ENCODE measurements at regions not wholly inside any gene's neighbourhood (a gene's known extent, or its start where the extent isn't known, plus 50 kb on each side); places are given as distances from the start of the nearest gene placed in this dataset.
"Not testable (repeated sequence)": the region's sequence is repeated elsewhere in the genome, so short reads cannot be mapped to it uniquely, and the experiment has no call there.

GRCh38 chr1:146510248-146510983, 281.6 kb upstream of the NOTCH2NLA start:
- H3K27me3 Mint-ChIP-seq; CTCF ChIA-PET; POLR2A ChIA-PET; H3K9me3 Mint-ChIP-seq; intact Hi-C loops (cut with micrococcal nuclease); H3K27ac Mint-ChIP-seq; H3K4me3 Mint-ChIP-seq; H3K36me3 Mint-ChIP-seq; DNase-seq; H3K4me1 Mint-ChIP-seq (ENCODE audit: low read depth): not testable (repeated sequence)

GRCh38 chr1:146504121-146504520, 275.3 kb upstream of the NOTCH2NLA start:
- H3K4me3 Mint-ChIP-seq; H3K4me1 Mint-ChIP-seq (ENCODE audit: low read depth); POLR2A ChIA-PET; CTCF ChIA-PET; H3K27ac Mint-ChIP-seq; H3K36me3 Mint-ChIP-seq; intact Hi-C loops (cut with micrococcal nuclease); DNase-seq; H3K27me3 Mint-ChIP-seq; H3K9me3 Mint-ChIP-seq: not testable (repeated sequence)

DNA sequence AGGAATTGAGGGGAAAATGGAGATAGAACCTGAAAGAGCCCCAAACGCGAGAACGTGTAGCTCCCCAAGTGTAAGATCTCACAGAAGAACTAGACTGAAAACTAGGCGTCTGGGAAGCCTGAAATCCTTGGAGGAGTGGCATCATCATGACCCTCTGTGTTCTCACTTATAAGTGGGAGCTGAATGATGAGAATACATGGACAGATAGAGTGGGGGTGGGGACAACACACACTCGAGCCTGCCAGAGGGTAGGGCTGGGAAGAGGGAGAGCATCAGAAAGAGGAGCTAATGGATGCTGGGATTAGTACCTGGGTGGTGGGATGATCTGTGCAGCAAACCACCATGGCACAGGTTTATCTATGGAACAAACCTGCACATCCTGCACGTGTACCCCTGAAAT, 258.7 kb upstream of the NOTCH2NLA start:
- H3K9me3 Mint-ChIP-seq, CTCF ChIA-PET, POLR2A ChIA-PET: not testable (repeated sequence)

DNA sequence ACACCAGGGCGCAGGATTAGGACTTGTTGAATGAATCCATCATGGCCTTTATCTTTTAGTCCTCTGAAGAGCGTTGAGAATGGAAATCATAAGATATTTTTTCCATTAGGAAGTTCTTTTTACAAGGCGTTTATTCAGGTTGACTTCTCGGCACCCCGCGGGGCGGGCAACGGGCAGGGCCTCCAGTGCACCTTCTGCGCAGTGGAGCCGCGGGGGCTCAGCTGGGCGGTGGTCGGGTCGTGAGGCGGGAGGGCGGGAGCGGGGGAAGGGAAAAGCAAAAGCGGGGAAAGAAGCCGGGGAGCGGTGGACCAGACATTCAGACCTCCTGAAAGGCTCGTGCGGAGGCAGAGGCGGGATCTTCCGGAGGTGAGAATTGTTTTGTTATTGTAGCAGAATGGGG, 258.3 kb upstream of the NOTCH2NLA start:
- POLR2A ChIA-PET; H3K4me1 Mint-ChIP-seq (ENCODE audit: low read depth); H3K27ac Mint-ChIP-seq; intact Hi-C loops (cut with micrococcal nuclease); H3K36me3 Mint-ChIP-seq; DNase-seq; H3K9me3 Mint-ChIP-seq; CTCF ChIA-PET; H3K4me3 Mint-ChIP-seq; H3K27me3 Mint-ChIP-seq: not testable (repeated sequence)

More for the DNA sequence above, 258.7 kb upstream of the NOTCH2NLA start:
- H3K4me3 Mint-ChIP-seq; DNase-seq; intact Hi-C loops (cut with micrococcal nuclease); H3K36me3 Mint-ChIP-seq; H3K27me3 Mint-ChIP-seq; H3K4me1 Mint-ChIP-seq (ENCODE audit: low read depth); H3K27ac Mint-ChIP-seq: not testable (repeated sequence)

DNA sequence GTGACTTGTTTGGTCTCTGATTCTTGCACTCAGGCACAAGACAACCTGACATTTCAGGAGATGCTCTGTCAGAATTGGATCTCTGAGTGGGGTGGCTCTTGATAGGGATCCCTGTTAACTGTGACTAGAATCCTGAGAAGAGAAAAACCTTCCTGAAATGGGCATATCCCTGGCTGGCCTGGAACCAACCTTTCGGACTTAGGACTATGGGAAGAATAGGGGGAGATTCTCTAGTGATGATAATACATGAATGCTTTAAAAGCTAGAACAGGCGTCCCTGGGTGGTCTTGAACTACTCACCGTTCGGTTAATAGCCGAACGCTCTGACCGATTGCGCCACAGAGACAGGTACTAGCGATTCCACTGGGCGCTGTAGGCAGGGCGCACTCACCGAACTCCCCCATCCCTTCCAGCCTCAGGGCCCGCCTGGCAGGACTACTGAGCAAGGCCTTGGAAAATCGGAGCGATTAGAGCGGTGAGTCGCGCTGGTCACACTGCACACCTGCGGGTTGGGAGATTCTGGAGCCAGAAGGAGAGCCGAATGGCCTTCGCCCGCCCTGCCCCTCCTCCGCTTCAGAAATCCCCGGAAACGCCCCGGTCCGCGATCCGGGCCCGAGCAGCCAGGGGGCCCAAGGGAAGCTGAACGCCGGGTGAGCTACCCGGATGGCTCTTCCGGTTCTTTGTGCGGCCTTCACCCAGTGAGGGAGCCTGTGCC, 257.6 kb upstream of the NOTCH2NLA start:
- CTCF ChIA-PET; H3K9me3 Mint-ChIP-seq; POLR2A ChIA-PET; intact Hi-C loops (cut with micrococcal nuclease); H3K27ac Mint-ChIP-seq; H3K4me3 Mint-ChIP-seq; H3K4me1 Mint-ChIP-seq (ENCODE audit: low read depth); H3K27me3 Mint-ChIP-seq; H3K36me3 Mint-ChIP-seq; DNase-seq: not testable (repeated sequence)

DNA sequence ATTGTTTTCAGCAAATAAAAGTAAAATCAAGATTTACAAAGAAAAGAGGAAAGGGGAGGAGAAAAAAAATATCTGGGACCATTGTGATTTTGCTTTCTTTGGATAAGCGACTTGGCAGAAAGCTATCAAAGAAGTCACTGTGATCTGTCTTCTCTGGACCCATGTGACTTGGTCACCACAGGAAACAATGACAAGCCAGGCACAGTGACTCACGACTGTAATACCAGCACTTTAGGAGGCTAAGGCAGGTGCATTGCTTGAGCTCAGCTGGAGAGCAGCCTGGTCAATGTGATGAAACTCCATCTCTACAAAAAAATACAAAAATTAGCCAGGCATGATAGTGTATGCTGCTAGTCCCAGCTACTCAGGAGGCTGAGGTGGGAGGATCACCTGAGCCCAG, 255.4 kb upstream of the NOTCH2NLA start:
- DNase-seq; CTCF ChIA-PET; H3K4me3 Mint-ChIP-seq; H3K27me3 Mint-ChIP-seq; intact Hi-C loops (cut with micrococcal nuclease); H3K36me3 Mint-ChIP-seq; H3K27ac Mint-ChIP-seq; H3K9me3 Mint-ChIP-seq; POLR2A ChIA-PET; H3K4me1 Mint-ChIP-seq (ENCODE audit: low read depth): not testable (repeated sequence)

- H3K4me1 Mint-ChIP-seq (ENCODE audit: low read depth); DNase-seq; H3K27ac Mint-ChIP-seq; H3K4me3 Mint-ChIP-seq; H3K9me3 Mint-ChIP-seq; POLR2A ChIA-PET; H3K36me3 Mint-ChIP-seq; intact Hi-C loops (cut with micrococcal nuclease); CTCF ChIA-PET; H3K27me3 Mint-ChIP-seq: not testable (repeated sequence)
These were observed 250.4 kb upstream of the NOTCH2NLA start for GRCh38 chr1:146479188-146479587.

DNA sequence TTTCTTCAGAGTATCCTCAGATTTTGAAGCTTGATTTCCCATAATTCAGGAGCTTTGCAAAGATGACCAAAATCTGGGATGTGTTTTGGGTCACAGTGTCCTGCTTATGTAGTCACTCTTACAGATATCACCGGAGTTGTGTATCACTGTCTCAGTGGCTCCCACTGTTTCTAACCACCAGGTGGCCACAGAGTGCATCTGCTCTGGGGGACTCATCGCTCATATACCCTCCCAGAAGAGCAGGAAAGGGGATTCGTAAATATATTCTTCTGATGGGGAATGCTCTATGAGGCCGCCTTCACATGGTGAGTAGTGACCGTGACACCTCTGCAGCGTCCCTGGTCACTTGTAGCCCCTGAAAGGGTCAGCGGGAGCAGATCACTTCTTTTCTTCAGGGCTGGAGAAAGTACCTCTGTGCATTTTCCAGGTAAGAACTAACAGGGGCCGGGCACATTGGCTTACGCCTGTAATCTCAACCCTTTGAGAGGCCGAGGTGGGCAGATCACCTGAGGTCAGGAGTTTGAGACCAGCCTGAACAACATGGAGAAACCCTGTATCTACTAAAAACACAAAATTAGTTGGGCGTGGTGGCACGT, 249.4 kb upstream of the NOTCH2NLA start:
- H3K27me3 Mint-ChIP-seq; H3K4me3 Mint-ChIP-seq; H3K4me1 Mint-ChIP-seq (ENCODE audit: low read depth); POLR2A ChIA-PET; intact Hi-C loops (cut with micrococcal nuclease); H3K9me3 Mint-ChIP-seq; H3K36me3 Mint-ChIP-seq; CTCF ChIA-PET; H3K27ac Mint-ChIP-seq: not testable (repeated sequence)
- DNase-seq = peak; percentile 33

DNA sequence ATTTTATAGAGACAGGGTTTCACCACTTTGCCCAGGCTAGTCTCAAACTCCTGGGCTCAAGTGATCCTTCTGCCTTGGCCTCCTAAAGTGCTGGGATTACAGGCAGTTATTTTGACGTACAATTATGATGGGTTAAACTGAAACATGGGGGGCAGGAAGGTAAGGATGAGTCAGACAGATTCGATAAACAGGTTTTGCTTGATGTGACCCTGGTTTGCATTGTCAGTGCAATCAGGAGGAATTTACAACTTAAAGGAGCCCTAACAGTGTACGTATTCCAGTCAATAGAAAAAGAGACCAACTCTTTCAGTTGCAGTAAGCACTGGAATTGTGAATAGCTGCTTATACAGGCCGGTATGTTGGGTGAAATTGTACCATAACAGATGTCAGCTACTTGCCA, 246.3 kb upstream of the NOTCH2NLA start:
- H3K9me3 Mint-ChIP-seq; H3K4me1 Mint-ChIP-seq (ENCODE audit: low read depth); H3K27ac Mint-ChIP-seq; H3K4me3 Mint-ChIP-seq; intact Hi-C loops (cut with micrococcal nuclease); H3K36me3 Mint-ChIP-seq; DNase-seq; POLR2A ChIA-PET; H3K27me3 Mint-ChIP-seq; CTCF ChIA-PET: not testable (repeated sequence)

DNA sequence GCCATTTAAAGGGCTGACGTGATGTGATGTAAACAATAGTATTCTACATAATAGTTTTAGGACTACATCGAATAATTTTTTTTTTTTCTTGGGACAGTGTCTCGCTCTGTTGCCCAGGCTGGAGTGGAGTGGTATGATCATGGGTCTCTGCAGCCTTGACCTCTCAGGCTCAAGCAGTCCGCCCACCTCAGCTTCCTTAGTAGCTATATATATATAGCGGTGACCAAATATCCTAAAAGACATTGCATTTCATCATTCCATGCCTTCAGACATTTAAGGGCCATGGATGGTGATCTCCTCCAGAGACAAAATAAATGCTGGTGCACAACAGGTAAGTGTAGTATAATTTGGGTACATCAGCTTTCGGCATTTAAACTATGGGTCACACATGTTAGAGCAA, 245.4 kb upstream of the NOTCH2NLA start:
- H3K27ac Mint-ChIP-seq; intact Hi-C loops (cut with micrococcal nuclease); H3K27me3 Mint-ChIP-seq; DNase-seq; H3K4me1 Mint-ChIP-seq (ENCODE audit: low read depth); H3K9me3 Mint-ChIP-seq; CTCF ChIA-PET; POLR2A ChIA-PET; H3K4me3 Mint-ChIP-seq; H3K36me3 Mint-ChIP-seq: not testable (repeated sequence)

- H3K27me3 Mint-ChIP-seq; POLR2A ChIA-PET; CTCF ChIA-PET; H3K36me3 Mint-ChIP-seq; intact Hi-C loops (cut with micrococcal nuclease); H3K4me1 Mint-ChIP-seq (ENCODE audit: low read depth); H3K9me3 Mint-ChIP-seq: not testable (repeated sequence)
- Mint-ChIP-seq H3K4me3 (peak overlapping the region; percentile 80), H3K27ac (peak overlapping the region; percentile 67)
- peak; percentile 84 for DNase-seq
These were observed 243.5 kb upstream of the NOTCH2NLA start for GRCh38 chr1:146472192-146472861.

DNA sequence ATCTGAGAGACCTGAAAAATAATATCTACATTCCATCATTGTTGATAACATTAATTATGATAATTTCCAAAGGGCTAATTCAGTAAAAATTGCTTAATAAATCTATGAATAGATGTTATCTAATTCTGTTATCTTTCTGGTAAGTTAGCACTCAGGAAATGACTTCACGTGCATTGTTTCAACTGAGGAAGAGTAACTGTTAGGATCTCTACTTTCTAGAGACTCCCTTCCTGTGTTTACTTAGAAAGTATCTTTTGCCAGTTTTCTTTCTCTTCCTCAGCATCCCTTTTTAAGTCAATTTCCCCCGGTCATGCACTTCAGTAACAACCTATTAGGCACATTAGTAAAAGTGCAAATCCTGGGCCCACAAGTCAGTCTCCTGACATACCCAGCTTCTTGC, 231.1 kb upstream of the NOTCH2NLA start:
- intact Hi-C loops (cut with micrococcal nuclease); H3K9me3 Mint-ChIP-seq; H3K36me3 Mint-ChIP-seq; POLR2A ChIA-PET; H3K27me3 Mint-ChIP-seq; H3K4me3 Mint-ChIP-seq; CTCF ChIA-PET; DNase-seq; H3K27ac Mint-ChIP-seq; H3K4me1 Mint-ChIP-seq (ENCODE audit: low read depth): not testable (repeated sequence)

- H3K36me3 Mint-ChIP-seq; H3K4me3 Mint-ChIP-seq; intact Hi-C loops (cut with micrococcal nuclease): not testable (repeated sequence)
These were observed 230.5 kb upstream of the NOTCH2NLA start for GRCh38 chr1:146459308-146459707.

More at GRCh38 chr1:146459308-146459707, 230.5 kb upstream of the NOTCH2NLA start:
- CTCF ChIA-PET; POLR2A ChIA-PET; H3K27me3 Mint-ChIP-seq; H3K9me3 Mint-ChIP-seq; H3K27ac Mint-ChIP-seq; DNase-seq; H3K4me1 Mint-ChIP-seq (ENCODE audit: low read depth): not testable (repeated sequence)
